Activated B cell treated with CpG ODN at 0.5 μM for 24 hours (primary cell): ENCODE measurements at regions not wholly inside any gene's neighbourhood (a gene's known extent, or its start where the extent isn't known, plus 50 kb on each side); places are given as distances from the start of the nearest gene placed in this dataset.

ENCODE experiments used
- ATAC-seq: fragments of 200-7000 bp; cut with Tn5 transposase; one replicate; pipeline ENCODE4 v1.10.0; 2021; ENCODE audit warnings: low read depth, mild to moderate bottlenecking, moderate library complexity
- CTCF ChIA-PET: fragments of 350-600 bp; sonication (Branson Sonifier 250); formaldehyde crosslinking; loops from one replicate; lab custom pipeline; 2021; ENCODE audit warnings: antibody characterized with exemption; lab: Charles Lee
- POLR2A ChIA-PET: fragments of 350-600 bp; sonication (Branson Sonifier 250); formaldehyde crosslinking; loops from one replicate; lab custom pipeline; 2021; ENCODE audit warnings: antibody characterized with exemption; lab: Charles Lee
- DNase-seq: peaks from one replicate; pipeline ENCODE4 v3.0.0; 2022
- H3K27ac Mint-ChIP-seq: one replicate; pipeline ENCODE4 v1.8.0; 2020; ENCODE audit warnings: mixed read lengths
- H3K27me3 Mint-ChIP-seq: one replicate; pipeline ENCODE4 v1.8.0; 2021; ENCODE audit warnings: mixed read lengths
- H3K36me3 Mint-ChIP-seq: one replicate; pipeline ENCODE4 v1.8.0; 2021; ENCODE audit warnings: low read depth, mixed read lengths
- H3K4me1 Mint-ChIP-seq: one replicate; pipeline ENCODE4 v1.8.0; 2021; ENCODE audit warnings: mixed read lengths
- H3K4me3 Mint-ChIP-seq: one replicate; pipeline ENCODE4 v1.8.0; 2020; ENCODE audit warnings: mild to moderate bottlenecking, mixed read lengths
- H3K9me3 Mint-ChIP-seq: one replicate; pipeline ENCODE4 v1.8.0; 2020; ENCODE audit warnings: mixed read lengths
- CTCF ChIP-seq: fragments of 200-600 bp; IDR thresholded peaks from one replicate; pipeline ENCODE4 v1.8.0; 2022; ENCODE audit warnings: antibody characterized with exemption, mild to moderate bottlenecking
- intact Hi-C: fragments of 100-400 bp; cut with micrococcal nuclease; formaldehyde crosslinking; loops from one replicate; pipeline ENCODE4 v1.15.1; 2024

- intact Hi-C loops, result no loop called here
- ChIA-PET CTCF (no interaction called here), POLR2A (no interaction called here)
These were observed 1802.0 kb downstream of the SUCLG1 start for GRCh38 chr2:82657106-82657505.

GRCh38 chr2:82656420-82656819 is 1802.7 kb downstream of the SUCLG1 start:
- no peaks in the 10 kb centered on the region for H3K27me3 Mint-ChIP-seq
- no peaks in the 10 kb centered on the region for H3K4me1 Mint-ChIP-seq
- ChIA-PET CTCF (no interaction called here), POLR2A (no interaction called here)
- no peak for TF ChIP-seq CTCF
- intact Hi-C loops, result no loop called here
- no peaks in the 10 kb centered on the region for H3K36me3 Mint-ChIP-seq
- H3K27ac Mint-ChIP-seq, result no peak overlapping the region
- no peak overlapping the region for H3K4me3 Mint-ChIP-seq
- peaks cover 3% of the 10 kb centered on the region for H3K9me3 Mint-ChIP-seq
- ATAC-seq (no peak), DNase-seq (no peak)

More at GRCh38 chr2:82657106-82657505, 1802.0 kb downstream of the SUCLG1 start:
- Mint-ChIP-seq H3K4me3 (no peak overlapping the region), H3K36me3 (no peaks in the 10 kb centered on the region), H3K9me3 (peaks cover 3% of the 10 kb centered on the region), H3K4me1 (no peaks in the 10 kb centered on the region), H3K27ac (no peak overlapping the region), H3K27me3 (no peaks in the 10 kb centered on the region)
- no peak for ATAC-seq
- no peak for DNase-seq
- no peak for TF ChIP-seq CTCF

- peaks cover 10% of the 10 kb centered on the region for H3K9me3 Mint-ChIP-seq
- H3K27me3 Mint-ChIP-seq, result no peaks in the 10 kb centered on the region
- no peak for TF ChIP-seq CTCF
- H3K4me3 Mint-ChIP-seq, result no peak overlapping the region
- intact Hi-C loops, result no loop called here
- no peaks in the 10 kb centered on the region for H3K36me3 Mint-ChIP-seq
- DNase-seq, result no peak
- H3K27ac Mint-ChIP-seq, result no peak overlapping the region
- ChIA-PET POLR2A (no interaction called here), CTCF (no interaction called here)
- ATAC-seq, result no peak
- H3K4me1 Mint-ChIP-seq, result no peaks in the 10 kb centered on the region
These were observed 1807.0 kb downstream of the SUCLG1 start for GRCh38 chr2:82652117-82652516.

- Mint-ChIP-seq H3K9me3 (peaks cover 9% of the 10 kb centered on the region), H3K27me3 (no peaks in the 10 kb centered on the region), H3K4me3 (no peak overlapping the region), H3K27ac (no peak overlapping the region), H3K36me3 (no peaks in the 10 kb centered on the region), H3K4me1 (no peaks in the 10 kb centered on the region)
- intact Hi-C loops, result no loop called here
- TF ChIP-seq CTCF, result no peak
- DNase-seq, result no peak
- POLR2A ChIA-PET, result no interaction called here
- CTCF ChIA-PET, result no interaction called here
- ATAC-seq, result no peak
These were observed 1809.0 kb downstream of the SUCLG1 start for GRCh38 chr2:82650038-82650437.

- Mint-ChIP-seq H3K9me3 (no peaks in the 10 kb centered on the region), H3K4me3 (no peak overlapping the region), H3K36me3 (no peaks in the 10 kb centered on the region), H3K27me3 (no peaks in the 10 kb centered on the region), H3K4me1 (no peaks in the 10 kb centered on the region), H3K27ac (no peak overlapping the region)
- intact Hi-C loops, result no loop called here
- ChIA-PET CTCF (no interaction called here), POLR2A (no interaction called here)
- no peak for TF ChIP-seq CTCF
- ATAC-seq (no peak), DNase-seq (no peak)
These were observed 1817.4 kb downstream of the SUCLG1 start for GRCh38 chr2:82641598-82642180.
